ENCODE measurements at regions not wholly inside any gene's neighbourhood (a gene's known extent, or its start where the extent isn't known, plus 50 kb on each side); places are given as distances from the start of the nearest gene placed in this dataset.

- DNase-seq = no peak
Observed at GRCh38 chr10:69741252-69741651, 60.5 kb upstream of the COL13A1 start.

- no peak for DNase-seq
Observed at GRCh38 chr10:69741671-69742355, 59.9 kb upstream of the COL13A1 start.

- no peak for DNase-seq
Observed at GRCh38 chr10:69742356-69742695, 59.4 kb upstream of the COL13A1 start.

- DNase-seq = no peak
Observed at GRCh38 chr10:69742928-69743602, 58.6 kb upstream of the COL13A1 start.

- DNase-seq = no peak
Observed at GRCh38 chr10:69744971-69745370, 56.7 kb upstream of the COL13A1 start.

GRCh38 chr10:69745698-69746097, 56.0 kb upstream of the COL13A1 start:
- DNase-seq = no peak

- no peak for DNase-seq
Observed at GRCh38 chr10:69747179-69747578, 54.5 kb upstream of the COL13A1 start.

- no peak for DNase-seq
Observed at GRCh38 chr10:69748621-69749020, 53.1 kb upstream of the COL13A1 start.

GRCh38 chr10:69749178-69750010, 52.3 kb upstream of the COL13A1 start:
- DNase-seq = no peak

GRCh38 chr10:69750011-69750373, 51.7 kb upstream of the COL13A1 start:
- DNase-seq = no peak

GRCh38 chr10:69750725-69751124, 51.0 kb upstream of the COL13A1 start:
- DNase-seq = no peak

GRCh38 chr10:69751214-69751613, 50.5 kb upstream of the COL13A1 start:
- DNase-seq = no peak

Measured in left kidney (tissue), 1 donor.